T-helper 17 cell (primary cell): ENCODE measurements at regions not wholly inside any gene's neighbourhood (a gene's known extent, or its start where the extent isn't known, plus 50 kb on each side); places are given as distances from the start of the nearest gene placed in this dataset.

ENCODE experiments used
- ATAC-seq: fragments of 150-1000 bp; cut with Tn5 transposase; 2 replicates; pipeline ENCODE4 v1.10.0; 2021; ENCODE audit warnings: mild to moderate bottlenecking, moderate library complexity
- DNase-seq, 3 donors: peaks; one replicate each; pipeline versions ENCODE4 v3.0.0 to v3.0.0-alpha.2; 2020 to 2021
- H3K9me3 ChIP-seq: one replicate; pipeline ENCODE4 v1.7.0; 2013; ENCODE audit warnings: low read length, mild to moderate bottlenecking; ENCODE audit not compliant: control insufficient read depth, poor library complexity, severe bottlenecking
- H3K27ac Mint-ChIP-seq: one replicate; pipeline ENCODE4 v1.8.0; 2022; ENCODE audit warnings: mild to moderate bottlenecking, moderate library complexity, mixed read lengths
- H3K27me3 Mint-ChIP-seq: one replicate; pipeline ENCODE4 v1.8.0; 2022; ENCODE audit warnings: mixed read lengths
- H3K36me3 Mint-ChIP-seq: one replicate; pipeline ENCODE4 v1.8.0; 2022; ENCODE audit warnings: low read depth, mixed read lengths
- H3K4me1 Mint-ChIP-seq: one replicate; pipeline ENCODE4 v1.8.0; 2022; ENCODE audit warnings: mild to moderate bottlenecking, mixed read lengths
- H3K4me3 Mint-ChIP-seq: one replicate; pipeline ENCODE4 v1.8.0; 2022; ENCODE audit warnings: mild to moderate bottlenecking, moderate library complexity, mixed read lengths

GRCh38 chr9:23542927-23543326, 283.1 kb downstream of the ELAVL2 start:
- Mint-ChIP-seq H3K4me1 (peaks cover 2% of the 10 kb centered on the region), H3K36me3 (no peaks in the 10 kb centered on the region), H3K27ac (no peak overlapping the region), H3K4me3 (no peak overlapping the region), H3K27me3 (peaks cover 4% of the 10 kb centered on the region)
- no peaks in the 10 kb centered on the region for H3K9me3 ChIP-seq
- DNase-seq, result no peak
- ATAC-seq, result no peak

- no peaks in the 10 kb centered on the region for H3K9me3 ChIP-seq
- no peaks in the 10 kb centered on the region for H3K27me3 Mint-ChIP-seq
- no peak overlapping the region for H3K27ac Mint-ChIP-seq
- H3K36me3 Mint-ChIP-seq, result no peaks in the 10 kb centered on the region
- no peaks in the 10 kb centered on the region for H3K4me1 Mint-ChIP-seq
- no peak for DNase-seq
- no peak for ATAC-seq
- no peak overlapping the region for H3K4me3 Mint-ChIP-seq
Observed at GRCh38 chr9:23543419-23543818, 282.6 kb downstream of the ELAVL2 start.

- Mint-ChIP-seq H3K36me3 (no peaks in the 10 kb centered on the region), H3K27me3 (no peaks in the 10 kb centered on the region), H3K4me3 (no peak overlapping the region), H3K27ac (no peak overlapping the region), H3K4me1 (no peaks in the 10 kb centered on the region)
- no peak for ATAC-seq
- DNase-seq, result no peak
- no peaks in the 10 kb centered on the region for H3K9me3 ChIP-seq
Observed at GRCh38 chr9:23545728-23546127, 280.3 kb downstream of the ELAVL2 start.

GRCh38 chr9:23551311-23551721, 274.7 kb downstream of the ELAVL2 start:
- no peak overlapping the region for H3K27ac Mint-ChIP-seq
- DNase-seq, result no peak
- no peaks in the 10 kb centered on the region for H3K4me1 Mint-ChIP-seq
- ATAC-seq, result no peak
- peaks cover 2% of the 10 kb centered on the region for H3K9me3 ChIP-seq
- no peaks in the 10 kb centered on the region for H3K36me3 Mint-ChIP-seq
- H3K4me3 Mint-ChIP-seq, result no peak overlapping the region
- H3K27me3 Mint-ChIP-seq, result no peaks in the 10 kb centered on the region

- Mint-ChIP-seq H3K4me3 (no peak overlapping the region), H3K27ac (no peak overlapping the region), H3K4me1 (no peaks in the 10 kb centered on the region), H3K36me3 (no peaks in the 10 kb centered on the region), H3K27me3 (no peaks in the 10 kb centered on the region)
- H3K9me3 ChIP-seq, result peaks cover 2% of the 10 kb centered on the region
- DNase-seq (no peak), ATAC-seq (no peak)
Observed at GRCh38 chr9:23551929-23552707, 273.9 kb downstream of the ELAVL2 start.

GRCh38 chr9:23552876-23553601, 273.0 kb downstream of the ELAVL2 start:
- Mint-ChIP-seq H3K36me3 (no peaks in the 10 kb centered on the region), H3K4me3 (no peak overlapping the region), H3K27me3 (no peaks in the 10 kb centered on the region), H3K4me1 (no peaks in the 10 kb centered on the region), H3K27ac (no peak overlapping the region)
- ATAC-seq (no peak), DNase-seq (no peak)
- peaks cover 2% of the 10 kb centered on the region for H3K9me3 ChIP-seq

GRCh38 chr9:23554686-23555085, 271.4 kb downstream of the ELAVL2 start:
- DNase-seq, result no peak
- H3K27me3 Mint-ChIP-seq, result no peaks in the 10 kb centered on the region
- no peaks in the 10 kb centered on the region for H3K4me1 Mint-ChIP-seq
- H3K36me3 Mint-ChIP-seq, result no peaks in the 10 kb centered on the region
- ATAC-seq, result no peak
- H3K9me3 ChIP-seq, result peaks cover 2% of the 10 kb centered on the region
- no peak overlapping the region for H3K27ac Mint-ChIP-seq
- H3K4me3 Mint-ChIP-seq, result no peak overlapping the region

- H3K36me3 Mint-ChIP-seq, result no peaks in the 10 kb centered on the region
- no peaks in the 10 kb centered on the region for H3K27me3 Mint-ChIP-seq
- H3K27ac Mint-ChIP-seq, result no peak overlapping the region
- no peaks in the 10 kb centered on the region for H3K4me1 Mint-ChIP-seq
- H3K4me3 Mint-ChIP-seq, result no peak overlapping the region
- peaks cover 2% of the 10 kb centered on the region for H3K9me3 ChIP-seq
- ATAC-seq, result no peak
- no peak for DNase-seq
Observed at GRCh38 chr9:23555851-23556250, 270.2 kb downstream of the ELAVL2 start.

- Mint-ChIP-seq H3K4me3 (no peak overlapping the region), H3K4me1 (no peaks in the 10 kb centered on the region), H3K36me3 (no peaks in the 10 kb centered on the region), H3K27ac (no peak overlapping the region), H3K27me3 (no peaks in the 10 kb centered on the region)
- ATAC-seq (no peak), DNase-seq (no peak)
- H3K9me3 ChIP-seq, result peaks cover 2% of the 10 kb centered on the region
Observed at GRCh38 chr9:23556459-23556858, 269.6 kb downstream of the ELAVL2 start.

GRCh38 chr9:23557689-23558088, 268.4 kb downstream of the ELAVL2 start:
- DNase-seq (no peak), ATAC-seq (no peak)
- Mint-ChIP-seq H3K4me3 (no peak overlapping the region), H3K4me1 (no peaks in the 10 kb centered on the region), H3K27ac (no peak overlapping the region), H3K27me3 (no peaks in the 10 kb centered on the region), H3K36me3 (no peaks in the 10 kb centered on the region)
- peaks cover 2% of the 10 kb centered on the region for H3K9me3 ChIP-seq

- Mint-ChIP-seq H3K4me1 (no peaks in the 10 kb centered on the region), H3K36me3 (no peaks in the 10 kb centered on the region), H3K4me3 (no peak overlapping the region), H3K27me3 (no peaks in the 10 kb centered on the region), H3K27ac (no peak overlapping the region)
- H3K9me3 ChIP-seq, result no peaks in the 10 kb centered on the region
- no peak for DNase-seq
- ATAC-seq, result no peak
Observed at GRCh38 chr9:23559522-23559921, 266.5 kb downstream of the ELAVL2 start.

GRCh38 chr9:23563517-23563916, 262.5 kb downstream of the ELAVL2 start:
- DNase-seq (no peak), ATAC-seq (no peak)
- H3K4me1 Mint-ChIP-seq, result no peaks in the 10 kb centered on the region

GRCh38 chr9:23567516-23568165, 258.4 kb downstream of the ELAVL2 start:
- no peak overlapping the region for H3K27ac Mint-ChIP-seq

More at GRCh38 chr9:23563517-23563916, 262.5 kb downstream of the ELAVL2 start:
- Mint-ChIP-seq H3K36me3 (no peaks in the 10 kb centered on the region), H3K4me3 (no peak overlapping the region), H3K27ac (no peak overlapping the region), H3K27me3 (no peaks in the 10 kb centered on the region)
- H3K9me3 ChIP-seq, result no peaks in the 10 kb centered on the region

More at GRCh38 chr9:23567516-23568165, 258.4 kb downstream of the ELAVL2 start:
- Mint-ChIP-seq H3K4me3 (no peak overlapping the region), H3K36me3 (no peaks in the 10 kb centered on the region), H3K27me3 (no peaks in the 10 kb centered on the region), H3K4me1 (no peaks in the 10 kb centered on the region)
- ATAC-seq (no peak), DNase-seq (no peak)
- no peaks in the 10 kb centered on the region for H3K9me3 ChIP-seq
